ENCODE measurements at regions not wholly inside any gene's neighbourhood (a gene's known extent, or its start where the extent isn't known, plus 50 kb on each side); places are given as distances from the start of the nearest gene placed in this dataset.

DNA sequence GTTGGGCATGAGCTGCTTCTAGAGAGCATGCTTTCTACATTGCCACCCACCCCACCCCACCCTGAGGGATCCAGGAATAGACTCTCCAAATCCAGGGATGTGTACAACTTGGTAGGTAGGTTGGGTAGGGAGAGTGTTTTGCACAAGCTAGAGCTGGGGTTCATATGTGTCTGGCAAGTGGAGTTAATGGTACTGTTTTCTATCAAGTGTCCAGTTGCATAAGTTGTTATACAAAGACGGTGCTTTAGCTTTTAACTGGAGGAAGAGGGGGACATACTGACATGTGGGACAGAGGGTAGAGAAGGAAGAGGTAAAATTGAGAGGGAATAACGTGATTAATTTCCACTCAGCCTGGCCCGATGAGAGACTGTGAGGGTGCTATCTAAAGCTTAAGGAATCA, 51.0 kb upstream of the TNC start:
- no peak for DNase-seq

DNA sequence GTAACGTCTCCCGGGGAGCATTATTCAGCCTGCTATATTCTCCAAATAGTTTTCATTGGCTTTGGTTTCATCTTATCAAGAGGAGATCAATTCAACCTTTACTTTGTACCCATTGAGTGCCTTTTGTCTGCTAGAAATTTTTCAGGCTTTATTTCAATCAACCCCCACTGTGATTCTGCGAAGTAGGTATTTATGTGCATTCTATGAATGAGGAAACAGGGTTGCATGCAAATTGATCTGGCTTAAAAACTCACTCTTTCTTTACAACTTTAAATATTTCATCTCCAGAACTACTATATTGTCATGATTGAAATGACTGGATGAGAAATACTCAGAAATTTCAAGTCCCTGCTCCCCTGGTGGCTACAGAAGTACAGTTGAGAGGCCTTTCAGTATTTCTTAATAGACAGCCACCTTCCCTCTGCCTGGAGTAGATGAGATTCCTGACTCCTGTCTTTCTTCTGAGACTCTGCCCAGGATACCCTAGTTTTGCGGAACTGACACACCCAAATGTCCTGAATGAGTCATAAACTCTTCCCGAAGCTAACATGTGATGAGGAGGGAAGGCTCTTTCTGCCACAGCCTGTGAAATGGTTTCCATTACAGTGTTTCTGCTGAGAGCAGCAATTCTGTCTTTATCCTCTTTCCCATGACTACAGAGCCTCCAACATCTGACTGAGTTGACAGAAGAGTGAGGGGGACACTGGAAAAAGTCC, 52.6 kb upstream of the TNC start:
- DNase-seq = no peak

DNA sequence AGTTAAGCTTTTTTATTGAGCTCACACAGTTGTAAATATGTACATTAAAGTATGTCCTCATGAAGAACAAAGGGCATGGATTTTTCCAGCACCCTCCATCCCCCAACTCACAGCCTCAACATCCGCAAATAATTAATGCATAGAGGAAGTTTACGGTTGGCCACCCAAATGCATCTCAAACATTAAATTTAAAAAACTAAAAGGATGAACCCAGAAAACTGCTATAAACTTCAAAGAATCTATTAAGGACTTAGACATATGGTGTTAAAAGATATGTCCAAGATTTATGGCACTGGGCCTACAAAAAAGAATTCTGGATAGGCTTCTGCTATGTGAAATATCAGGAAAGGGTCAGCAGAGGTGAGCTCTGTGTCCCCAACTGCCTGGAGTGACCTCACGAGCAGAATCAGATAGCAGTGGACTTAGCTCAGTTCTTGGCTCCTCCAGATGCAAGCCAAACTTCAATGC, 54.0 kb upstream of the TNC start:
- DNase-seq = no peak

DNA sequence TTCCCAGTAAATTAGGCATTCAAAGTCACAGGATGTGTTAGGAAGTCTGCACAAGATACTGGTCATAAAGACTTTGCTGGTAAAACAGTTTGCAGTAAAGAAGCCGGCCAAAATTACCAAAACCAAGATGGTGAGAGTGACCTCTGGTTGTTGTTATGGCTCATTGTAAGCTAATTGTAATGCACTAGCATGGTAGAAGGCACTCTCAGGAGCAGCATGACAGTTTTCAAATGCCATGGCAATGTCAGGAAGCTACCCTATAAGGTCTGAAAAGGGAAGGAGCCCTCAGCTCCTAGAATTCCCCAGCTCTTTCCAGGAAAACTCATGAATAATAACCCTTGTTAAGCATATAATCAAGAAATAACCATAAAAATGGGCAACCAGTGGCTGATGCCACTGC, 64.3 kb upstream of the TNC start:
- no peak for DNase-seq

DNA sequence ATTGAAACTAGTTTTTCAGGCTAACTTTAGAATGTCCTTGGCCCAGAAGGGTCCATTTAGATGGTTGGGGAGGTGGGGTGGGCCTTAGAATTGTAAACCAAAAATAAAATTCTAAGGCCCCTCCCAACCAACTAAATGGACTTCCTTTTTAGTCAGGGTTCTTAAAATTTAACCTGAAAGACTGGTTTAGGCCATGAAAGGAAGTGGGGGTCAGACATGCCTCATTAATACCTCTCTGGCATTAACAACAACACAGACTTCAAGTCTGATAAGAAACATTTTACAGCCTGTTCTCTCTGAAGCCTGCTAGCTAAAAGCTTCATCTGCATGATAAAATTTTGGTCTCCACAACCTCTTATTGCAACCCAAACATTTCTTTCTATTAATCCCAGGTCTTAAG, 65.5 kb upstream of the TNC start:
- DNase-seq = no peak

DNA sequence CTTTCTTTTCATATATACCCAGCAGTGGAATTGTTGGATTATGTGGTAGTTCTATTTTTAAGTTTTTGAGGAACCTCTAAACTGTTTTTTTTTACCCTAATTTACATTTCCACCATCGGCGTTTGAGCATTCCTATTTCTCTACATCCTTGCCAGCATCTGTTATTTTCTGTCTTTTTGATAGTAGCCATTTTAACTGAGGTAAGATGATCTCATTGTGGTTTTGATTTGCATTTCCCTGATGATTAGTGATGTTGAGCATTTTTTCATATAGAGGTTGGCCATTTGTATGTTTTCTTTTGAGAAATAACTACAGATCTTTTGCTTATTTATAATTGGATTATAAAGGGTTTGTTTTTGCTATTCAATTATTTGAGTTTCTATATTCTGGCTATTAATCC, 71.7 kb upstream of the TNC start:
- no peak for DNase-seq

DNA sequence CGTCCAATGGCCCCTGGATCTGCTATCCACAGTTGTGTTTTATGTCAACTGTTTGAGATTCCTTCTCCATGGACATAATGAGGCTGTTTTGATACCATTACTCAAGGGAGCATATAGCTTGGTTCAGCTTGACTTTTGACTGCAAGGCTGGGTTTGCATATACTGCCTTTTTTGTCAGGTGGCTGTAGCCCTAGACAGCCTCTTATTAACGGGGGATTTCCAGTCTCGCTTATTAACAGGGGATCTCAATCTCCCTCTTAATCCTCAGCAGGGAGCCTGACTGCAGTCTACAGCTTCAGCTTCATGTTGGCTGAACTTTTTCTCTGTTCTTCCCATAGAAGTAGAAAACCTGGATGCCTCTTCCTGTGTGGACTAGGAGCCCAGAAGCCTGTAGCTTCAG, 73.7 kb upstream of the TNC start:
- DNase-seq = no peak

DNA sequence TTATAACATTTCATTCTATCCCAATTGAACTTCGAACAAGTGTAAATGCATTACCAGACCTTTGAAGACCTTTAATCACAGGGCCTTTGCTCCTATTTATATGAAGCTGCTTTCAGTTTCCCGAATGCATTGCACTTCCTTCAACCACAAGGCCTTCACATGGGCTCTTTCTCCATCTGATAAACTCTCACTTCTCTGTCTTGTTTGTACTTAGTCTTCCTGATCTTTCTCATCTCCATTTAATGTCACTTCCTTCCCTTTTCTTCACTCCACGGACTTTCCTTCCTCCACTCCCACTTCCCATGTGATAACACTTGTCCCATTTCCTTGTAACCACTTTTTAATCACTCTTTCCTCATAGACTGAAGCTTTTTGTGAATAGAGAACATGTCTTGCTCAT, 74.3 kb upstream of the TNC start:
- peak; percentile 12 for DNase-seq

DNA sequence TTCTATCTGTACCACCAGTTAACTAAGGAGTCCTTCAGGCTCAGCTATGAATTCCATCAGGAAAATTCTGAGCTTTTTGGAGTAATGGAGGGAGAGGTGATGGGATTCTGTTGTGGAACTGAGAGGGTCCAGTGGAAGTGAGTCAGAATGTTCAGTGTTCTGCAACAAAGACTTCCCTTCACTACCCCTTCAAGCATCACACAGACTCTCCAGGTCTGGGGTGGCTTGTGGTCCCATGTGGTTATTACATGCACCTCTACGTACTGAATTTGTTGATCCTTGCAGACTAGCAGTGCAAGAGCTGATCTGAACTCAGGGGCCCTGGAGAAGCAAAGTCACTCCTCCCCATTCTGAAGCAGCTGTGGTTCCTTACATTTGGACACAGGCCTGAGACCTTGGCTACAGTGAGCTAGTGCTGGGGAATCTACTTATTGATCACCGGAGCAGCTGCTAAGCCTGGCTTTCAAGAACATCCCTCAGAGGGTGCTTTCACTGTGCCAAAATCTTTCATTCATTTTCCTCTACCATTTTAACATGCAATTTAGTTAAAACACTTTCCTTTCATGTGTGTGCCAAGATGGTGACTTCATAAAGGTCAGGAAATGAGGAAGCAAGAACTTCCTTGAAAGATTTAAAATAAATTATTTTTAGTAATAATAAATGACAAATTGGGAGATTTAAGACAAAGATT, 75.0 kb upstream of the TNC start:
- DNase-seq = no peak

DNA sequence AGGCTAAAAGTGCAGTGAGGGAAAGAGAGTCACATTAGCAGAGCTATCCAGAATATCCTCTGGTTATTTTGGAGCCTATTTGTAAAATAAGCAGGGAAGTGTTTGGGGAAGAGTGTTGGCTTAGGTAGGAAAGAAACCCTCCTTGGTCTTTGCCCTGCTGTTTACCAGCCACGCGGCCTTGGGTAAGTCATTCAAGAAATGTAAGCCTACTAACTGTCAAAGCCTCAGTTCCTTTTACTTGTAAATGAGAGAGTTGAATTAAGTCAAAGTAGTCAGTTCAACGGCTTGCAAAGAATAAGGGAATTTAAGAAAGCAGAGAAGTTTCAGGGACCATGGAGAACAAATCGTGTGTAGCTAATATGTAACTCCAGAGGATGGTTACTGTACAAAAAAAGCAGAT, 75.8 kb upstream of the TNC start:
- no peak for DNase-seq

DNA sequence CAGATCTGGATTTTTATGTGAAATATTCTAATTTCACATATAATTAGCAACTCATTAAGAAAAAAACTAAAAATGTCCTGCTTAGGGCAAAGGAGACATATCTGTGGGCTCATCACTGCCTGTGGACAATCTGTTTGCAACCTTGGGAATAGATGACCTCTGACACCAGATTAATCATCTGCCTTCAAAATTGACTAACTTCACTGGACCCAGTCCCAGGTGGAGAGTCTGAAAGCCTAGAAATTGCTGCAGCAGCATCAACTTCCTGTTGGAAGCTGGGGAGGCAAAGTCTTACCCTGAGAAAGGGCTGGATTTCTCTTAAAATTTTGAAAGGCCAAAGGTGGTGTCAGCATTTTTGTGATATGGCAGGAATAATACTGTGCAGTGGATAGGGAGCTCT, 76.3 kb upstream of the TNC start:
- DNase-seq = no peak

DNA sequence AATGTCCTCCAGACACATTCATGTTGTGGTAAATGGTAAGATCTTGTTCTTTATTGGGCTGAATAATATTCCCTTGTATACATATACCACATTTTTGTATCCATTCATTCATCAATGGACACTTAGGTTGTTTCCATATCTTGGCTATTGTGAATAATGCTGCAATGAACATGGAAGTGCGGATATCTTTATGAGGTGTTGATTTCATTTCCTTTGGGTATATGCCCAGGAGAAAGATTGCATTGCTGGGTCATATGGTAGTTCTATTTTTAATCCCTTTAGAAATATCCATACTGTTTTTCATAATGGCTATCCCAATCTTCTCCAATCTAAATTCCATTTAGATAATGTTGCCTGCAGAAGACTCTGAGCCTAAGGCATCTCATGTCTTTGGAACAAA, 78.0 kb upstream of the TNC start:
- DNase-seq = no peak

DNA sequence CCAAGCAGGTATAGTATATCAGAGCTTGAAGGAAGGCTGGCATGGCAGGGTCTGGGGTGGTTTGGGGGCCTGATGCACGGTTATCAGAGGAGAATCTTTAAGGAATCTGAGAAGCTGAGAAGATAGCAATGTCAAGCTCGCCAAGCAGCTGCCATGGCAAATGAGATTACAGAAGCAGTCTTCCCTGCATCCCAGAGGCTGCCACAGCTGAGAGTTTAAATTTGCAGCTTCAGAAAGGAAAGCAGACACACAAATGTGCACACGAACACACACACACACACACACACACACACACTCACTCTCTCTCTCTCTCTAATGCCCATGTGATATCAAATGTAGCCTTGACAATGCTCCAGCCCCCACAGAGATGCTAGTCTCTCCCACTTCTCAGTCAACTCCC, 79.0 kb upstream of the TNC start:
- DNase-seq = no peak

DNA sequence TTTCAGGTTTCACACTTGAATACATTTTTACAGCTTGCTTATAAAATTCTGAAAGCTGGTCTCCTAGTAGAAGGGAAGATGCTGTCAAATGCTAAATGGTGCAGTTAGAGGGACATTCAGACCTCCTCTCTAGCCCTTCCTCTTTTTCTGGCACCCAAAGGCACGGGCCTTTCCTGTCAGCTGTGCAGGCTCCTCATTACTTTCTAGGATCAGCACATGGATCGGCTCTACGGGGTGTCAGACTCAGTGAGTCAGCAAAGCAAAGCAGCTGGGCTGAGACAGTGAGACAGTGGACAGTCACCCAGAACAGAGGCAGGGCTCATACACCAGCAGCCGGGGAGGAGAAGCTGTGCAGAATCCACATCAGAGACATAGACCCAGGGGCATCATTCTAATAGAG, 80.0 kb upstream of the TNC start:
- no peak for DNase-seq

DNA sequence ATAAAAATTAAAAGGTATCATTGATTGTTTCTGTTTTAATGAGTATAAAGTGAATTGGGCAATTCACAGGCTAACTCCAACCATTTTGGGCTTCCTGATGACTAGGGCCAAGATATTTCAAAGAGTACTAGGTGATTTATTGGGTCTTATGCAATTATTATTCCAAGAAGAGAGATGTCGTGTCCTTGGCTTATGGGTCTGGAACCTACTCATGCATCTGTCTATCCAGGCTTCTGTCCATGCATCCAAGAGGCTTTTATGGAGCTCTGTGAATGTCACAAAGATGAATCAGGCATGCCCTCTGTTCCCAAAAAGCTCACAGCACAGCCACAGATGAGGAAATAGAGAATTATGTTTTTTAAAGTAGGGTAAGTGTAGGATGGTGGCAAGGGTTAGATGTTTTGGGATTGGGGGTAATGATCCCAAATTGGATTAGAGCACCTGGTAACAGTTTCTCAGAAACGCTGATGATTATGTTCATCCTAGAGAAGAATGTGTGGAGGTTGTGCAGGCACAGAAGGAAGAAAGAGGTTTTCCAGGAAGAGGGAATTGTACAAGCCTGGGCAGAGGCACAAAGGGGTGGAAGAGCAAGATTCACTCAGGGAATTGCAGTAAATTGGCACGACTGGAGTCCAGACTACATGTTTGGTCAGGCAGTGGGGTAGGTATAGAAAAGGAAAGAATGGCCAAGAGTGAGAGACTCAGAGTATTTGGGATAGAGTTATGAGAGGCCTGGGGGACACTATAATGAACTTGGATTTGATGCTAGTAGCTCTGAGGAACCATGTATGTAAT, 83.0 kb upstream of the TNC start:
- DNase-seq = no peak

DNA sequence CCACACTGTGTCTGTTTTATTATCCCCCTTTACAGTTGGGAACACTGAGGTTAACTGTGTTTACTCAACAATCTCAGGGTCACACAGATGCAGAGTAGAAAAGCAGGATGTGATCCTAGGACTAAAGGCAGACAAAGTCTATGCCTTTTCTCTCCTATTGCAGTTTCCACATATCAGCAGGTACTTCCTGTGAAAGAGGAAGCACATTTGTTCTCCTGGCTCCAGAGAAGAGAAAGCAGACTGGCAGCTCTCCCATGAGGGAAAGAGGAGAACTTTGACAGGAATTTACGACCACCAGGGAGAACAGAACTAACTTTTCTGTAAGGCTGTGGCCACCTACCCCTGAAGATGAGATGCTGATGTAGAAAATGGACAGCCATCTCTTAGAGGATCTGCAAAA, 84.2 kb upstream of the TNC start:
- no peak for DNase-seq

DNA sequence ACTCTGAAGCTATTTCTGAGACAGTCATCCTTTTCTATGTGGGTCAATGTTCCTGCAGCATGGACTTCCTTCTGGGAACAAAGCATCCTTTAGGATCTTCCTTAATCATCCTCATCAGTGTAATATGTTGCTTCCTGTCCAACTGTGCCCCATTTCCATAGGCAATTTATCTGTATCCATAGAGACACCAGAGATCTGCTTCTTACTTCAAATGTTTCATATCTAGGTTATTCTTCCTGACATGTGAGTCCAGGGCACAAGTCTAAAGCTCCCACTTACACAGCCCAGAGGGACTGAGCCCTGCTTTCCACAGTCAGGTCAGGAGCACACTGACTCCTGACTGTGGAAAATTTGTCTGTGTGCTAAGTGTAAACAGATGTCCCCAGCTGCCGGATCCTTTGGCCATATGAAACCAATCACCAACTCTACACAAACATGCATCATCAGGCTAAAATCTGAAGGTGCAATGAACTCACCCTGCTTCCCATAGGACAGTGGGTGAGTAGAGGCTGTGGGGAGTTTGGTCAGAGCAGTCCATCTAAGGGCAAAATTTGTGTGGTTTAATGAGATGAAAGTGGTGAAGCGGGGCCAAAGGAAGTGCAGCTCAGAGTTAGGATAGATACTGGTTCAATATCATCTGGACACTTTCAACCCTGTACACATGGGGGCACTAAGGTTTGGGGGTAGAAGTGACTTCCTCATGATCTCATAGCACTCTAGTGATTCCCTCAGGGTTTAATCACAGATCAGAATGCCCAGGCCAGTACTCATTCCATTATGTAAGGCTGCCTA, 85.2 kb upstream of the TNC start:
- no peak for DNase-seq

DNA sequence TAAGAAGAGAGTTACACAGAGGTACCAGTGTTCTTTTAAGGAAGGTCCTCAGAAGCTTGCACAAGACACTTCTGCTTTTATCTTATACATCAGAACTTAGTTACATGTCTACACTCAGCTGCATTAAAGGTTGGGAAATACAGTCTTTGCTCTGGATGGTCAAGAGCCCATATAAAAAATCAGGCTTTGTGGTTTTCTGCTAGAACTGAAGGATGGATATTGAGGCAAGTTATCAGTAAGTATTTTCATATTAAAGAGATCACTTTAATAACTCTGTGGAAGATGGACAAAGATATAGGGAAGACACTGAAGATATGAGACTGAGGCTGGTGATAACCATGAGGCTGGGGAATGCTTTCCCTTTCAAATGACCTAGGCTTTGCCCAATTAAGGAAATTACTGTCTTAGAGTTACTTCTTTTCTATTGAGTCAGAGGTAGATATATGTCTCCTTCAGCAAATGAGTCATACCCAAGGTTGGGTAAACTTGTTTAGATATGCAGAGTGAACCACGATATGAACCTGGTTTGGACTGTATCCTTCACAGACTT, 87.0 kb upstream of the TNC start:
- no peak for DNase-seq

DNA sequence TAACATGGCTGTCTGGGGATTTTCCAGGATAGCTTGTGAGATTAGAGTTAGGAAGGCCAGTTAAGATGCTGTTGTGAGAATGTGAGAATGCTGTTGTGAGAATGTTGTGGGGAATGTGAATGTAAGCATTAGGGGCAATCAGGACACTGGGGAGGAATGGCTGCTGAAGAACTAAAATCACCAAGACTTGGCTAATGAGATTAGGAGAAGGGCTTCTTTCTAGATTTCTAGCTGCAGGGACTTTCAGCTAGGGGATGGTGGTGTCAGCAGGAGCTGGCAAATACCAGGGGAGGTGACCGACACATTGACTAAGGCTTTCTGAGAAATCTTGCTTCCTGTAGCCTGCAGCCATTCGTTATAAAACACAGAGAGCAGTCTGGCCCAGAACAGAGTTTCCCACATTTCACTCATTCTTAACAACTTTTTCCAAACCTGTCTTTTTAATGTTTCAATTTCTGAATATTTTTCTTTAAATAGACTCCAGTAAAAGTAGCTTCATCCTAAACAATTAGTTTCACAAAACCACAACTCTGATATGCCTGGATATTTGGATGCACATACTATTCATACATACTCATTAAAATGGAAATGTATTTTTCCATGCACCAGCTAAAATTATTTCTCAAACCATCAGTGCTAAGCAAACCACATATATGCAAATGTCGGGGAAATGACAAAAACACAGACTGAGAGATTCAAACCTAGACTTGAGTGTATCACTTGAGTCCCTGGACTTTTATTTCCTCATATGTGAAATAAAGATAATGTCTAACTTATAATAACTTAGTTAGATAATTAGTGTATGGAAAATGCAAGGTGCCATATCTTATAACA, 89.3 kb upstream of the TNC start:
- no peak for DNase-seq

DNA sequence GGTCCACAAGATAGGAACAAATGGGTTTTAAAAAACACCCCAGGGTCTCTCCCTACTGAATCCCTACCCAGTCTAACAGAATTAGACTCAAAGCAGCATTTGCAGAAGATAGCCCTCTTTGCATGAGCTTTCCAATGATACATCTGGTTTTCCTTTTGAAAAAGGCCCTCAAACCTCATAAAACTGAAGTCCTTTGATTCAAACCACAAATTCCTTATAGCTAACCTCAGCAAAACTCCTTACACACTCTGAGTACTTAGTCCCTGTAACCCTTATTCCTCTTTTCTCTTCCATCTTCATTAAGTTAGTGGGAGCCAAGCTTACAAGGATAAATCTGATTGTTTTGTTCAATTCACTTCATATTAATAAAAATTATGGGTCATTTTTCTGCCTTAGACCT, 90.5 kb upstream of the TNC start:
- no peak for DNase-seq

DNA sequence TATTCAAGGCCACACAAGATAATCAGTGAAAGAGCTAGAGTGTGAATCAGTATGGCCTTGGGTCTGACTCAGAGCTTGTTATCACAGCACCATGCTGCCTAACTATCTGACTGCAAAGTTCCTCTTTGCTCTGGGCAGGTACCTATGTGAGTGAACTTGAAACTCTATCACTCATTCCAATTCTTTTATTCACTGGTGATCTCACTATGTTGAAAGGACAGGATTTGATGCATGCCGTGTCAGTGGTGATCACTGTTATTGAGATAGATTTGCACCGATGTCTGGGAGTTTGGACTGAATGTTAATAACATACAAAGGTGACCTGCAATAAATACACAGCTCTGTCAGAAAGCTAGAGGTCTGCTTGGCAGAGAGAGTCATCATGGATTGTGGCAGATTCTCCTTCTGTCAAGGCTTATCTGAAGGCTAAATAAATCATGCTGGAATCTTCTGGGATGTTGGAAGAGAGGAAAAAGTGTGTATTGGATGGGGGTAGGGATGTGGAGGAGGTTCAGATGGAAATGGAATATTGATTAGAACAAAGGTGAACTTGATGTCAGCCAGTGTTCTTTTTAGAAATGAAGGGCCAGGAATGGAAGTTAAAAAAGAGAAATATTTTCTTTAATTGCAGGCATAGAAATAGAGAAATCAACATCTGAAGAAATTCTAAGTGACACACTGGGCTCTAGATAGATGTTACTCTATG, 91.8 kb upstream of the TNC start:
- DNase-seq = no peak

All from midbrain (tissue), 1 donor.